RWPE1 (cell line): ENCODE measurements at regions not wholly inside any gene's neighbourhood (a gene's known extent, or its start where the extent isn't known, plus 50 kb on each side); places are given as distances from the start of the nearest gene placed in this dataset.

Experiments
- CTCF ChIA-PET: fragments of 350-600 bp; sonication (Branson Sonifier 250); formaldehyde crosslinking; extraction: SDS; loops from one replicate; lab custom pipeline; 2021; lab: Yijun Ruan, JAX
- POLR2A ChIA-PET: fragments of 400-600 bp; formaldehyde crosslinking; extraction: SDS; loops from one replicate; lab custom pipeline; 2020; ENCODE audit warnings: antibody characterized with exemption; ENCODE audit not compliant: low non-redundant PET; lab: Yijun Ruan, JAX
- DNase-seq: peaks from one replicate; pipeline ENCODE4 v3.0.0; 2012; ENCODE audit warnings: low spot score
- H3K27ac ChIP-seq: fragments of 450-650 bp; 2 replicates; pipeline ENCODE4 v1.5.1; 2017
- CTCF ChIP-seq: fragments of 450-650 bp; conservative IDR thresholded peaks from 2 replicates; pipeline ENCODE4 v1.5.1; 2017; ENCODE audit warnings: low read depth, mild to moderate bottlenecking

- no peak for TF ChIP-seq CTCF
- H3K27ac ChIP-seq: no peak overlapping the region
- ChIA-PET POLR2A (no interaction called here), CTCF (no interaction called here)
- DNase-seq: no peak
These were observed 204.8 kb upstream of the HS6ST1 start for GRCh38 chr2:128523457-128523856.

GRCh38 chr2:128524183-128524582 lies 205.5 kb upstream of the HS6ST1 start:
- POLR2A ChIA-PET: no interaction called here
- no peak for DNase-seq
- TF ChIP-seq CTCF: no peak
- CTCF ChIA-PET: no interaction called here
- no peak overlapping the region for H3K27ac ChIP-seq

DNA sequence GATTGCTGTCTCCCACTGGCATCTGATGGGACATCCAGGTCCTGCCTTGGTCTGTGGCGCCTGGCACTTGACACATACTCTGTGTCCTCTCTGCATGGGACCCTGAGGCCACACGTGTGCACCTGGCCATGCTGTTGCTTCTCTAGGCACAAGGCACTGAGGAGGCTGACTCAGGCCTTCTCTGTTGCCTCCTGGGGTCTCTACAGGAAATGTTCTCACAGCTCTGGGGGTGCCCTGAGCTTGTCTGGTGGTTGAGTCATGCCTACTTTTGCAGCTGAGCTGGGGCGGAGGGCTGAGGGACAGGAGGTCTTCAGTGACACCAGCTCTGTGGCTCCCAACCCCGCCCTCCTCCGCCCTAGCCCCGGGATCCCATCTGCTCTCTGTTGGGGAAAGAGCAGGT lies 207.0 kb upstream of the HS6ST1 start:
- ChIA-PET POLR2A (no interaction called here), CTCF (no interaction called here)
- DNase-seq: no peak
- TF ChIP-seq CTCF: no peak
- H3K27ac ChIP-seq: no peak overlapping the region

DNA sequence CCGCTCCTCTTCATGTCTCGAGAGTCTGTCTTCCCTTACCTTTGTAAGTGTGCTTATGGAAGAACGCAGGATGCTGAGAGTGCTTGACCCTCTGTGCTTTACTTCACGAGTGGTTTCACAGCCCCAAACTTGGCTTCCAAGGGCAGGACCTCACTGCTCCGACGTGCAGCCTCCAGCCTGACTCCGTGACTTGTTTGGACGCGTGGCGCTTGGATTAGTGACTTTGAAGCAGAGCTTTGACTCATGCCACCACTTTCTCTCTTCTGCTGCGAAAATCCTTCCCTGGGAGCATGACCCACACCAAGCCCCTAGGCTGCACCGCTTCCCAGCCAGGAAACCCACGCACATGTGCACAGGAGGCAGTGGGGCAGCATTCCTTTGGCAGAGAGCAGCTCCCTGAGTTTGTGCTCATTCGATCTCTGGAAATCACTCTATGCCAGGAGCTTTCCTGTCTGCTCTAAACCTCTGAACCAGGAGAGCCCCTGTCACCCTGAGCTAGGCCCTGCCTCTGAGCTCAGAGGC lies 207.8 kb upstream of the HS6ST1 start:
- H3K27ac ChIP-seq: no peak overlapping the region
- no peak for DNase-seq
- TF ChIP-seq CTCF: no peak
- CTCF ChIA-PET: interaction anchor here (0.6 kb wide), 1 partner anchor 366 kb away, joined by 3 read pairs; no protein-coding TSS in a partner anchor
- POLR2A ChIA-PET: no interaction called here

DNA sequence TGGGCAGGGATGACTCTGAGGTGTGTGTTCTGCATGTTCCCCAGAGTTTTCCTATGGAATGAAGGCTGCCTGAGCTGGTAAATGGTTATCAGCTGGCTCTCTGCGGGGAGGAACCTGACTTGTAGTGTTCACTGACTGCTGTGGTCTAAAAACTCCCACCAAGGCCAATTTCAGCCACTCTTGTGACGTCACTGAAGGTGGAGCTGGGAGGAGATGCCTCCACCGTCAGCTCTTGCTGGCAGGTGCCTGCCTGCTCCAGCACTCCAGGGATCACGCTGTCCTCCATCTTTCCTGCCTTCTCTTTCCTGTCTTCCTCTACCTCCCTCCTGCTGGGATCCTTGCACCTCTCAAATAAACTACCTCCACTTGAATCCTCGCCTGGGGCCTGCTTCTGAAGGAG lies 209.5 kb upstream of the HS6ST1 start:
- no peak for DNase-seq
- TF ChIP-seq CTCF: no peak
- ChIA-PET CTCF (no interaction called here), POLR2A (no interaction called here)
- no peak overlapping the region for H3K27ac ChIP-seq

DNA sequence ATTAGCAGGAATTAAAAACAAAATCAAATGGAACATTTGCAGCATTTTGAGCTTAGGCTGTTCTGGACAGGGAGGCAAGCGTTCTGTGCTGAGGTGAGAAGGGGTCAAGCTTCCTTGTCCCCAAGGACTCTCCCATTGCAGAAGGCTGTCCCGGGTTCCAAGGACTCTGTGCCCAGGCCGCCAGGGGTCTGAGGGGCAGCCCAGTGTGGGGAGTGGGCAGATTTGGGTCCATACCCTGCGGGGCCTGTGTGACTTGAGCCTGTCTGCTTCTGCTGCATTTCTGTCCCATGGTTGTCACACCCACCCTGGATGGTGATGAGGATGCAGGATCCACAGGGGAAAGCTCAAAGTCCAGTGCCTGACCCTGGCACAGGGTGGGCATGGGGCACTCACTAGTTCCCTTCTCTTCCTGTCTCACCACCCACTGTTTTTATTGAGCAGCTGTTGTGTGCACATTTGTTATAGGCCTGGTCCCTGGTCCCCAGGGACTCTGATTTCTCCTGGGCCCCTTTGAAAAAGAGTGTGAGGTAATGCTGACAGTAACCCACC lies 211.4 kb upstream of the HS6ST1 start:
- no peak overlapping the region for H3K27ac ChIP-seq
- no peak for TF ChIP-seq CTCF
- no peak for DNase-seq
- ChIA-PET POLR2A (no interaction called here), CTCF (interaction anchor here (0.5 kb wide), 1 partner anchor 164 kb away, joined by 5 read pairs; no protein-coding TSS in a partner anchor)
